ENCODE measurements at regions not wholly inside any gene's neighbourhood (a gene's known extent, or its start where the extent isn't known, plus 50 kb on each side); places are given as distances from the start of the nearest gene placed in this dataset.

GRCh38 chr2:7951490-7951889 lies 730.4 kb upstream of the ID2 start:
- TF ChIP-seq EP300 (IDR thresholded peaks at IDR 0.05) (no peak), MAX (IDR thresholded peaks at IDR 0.05) (no peak), CHD2 (IDR thresholded peaks at IDR 0.05; ENCODE audit: low read length, partially characterized antibody) (no peak)
